ENCODE measurements at regions not wholly inside any gene's neighbourhood (a gene's known extent, or its start where the extent isn't known, plus 50 kb on each side); places are given as distances from the start of the nearest gene placed in this dataset.
A peak's percentile ranks its signal among the peaks of the same experiment; 100 is the strongest.

- intact Hi-C loops (cut with DNase I; ENCODE audit: low total_unique reads), result no loop called here
- DNase-seq (ENCODE audit: low spot score in 2 of 2), result peak; percentile 38 to 86
- 52 to 53% methylated on average over 10 of the region's 10 CpGs for WGBS, 2 donors
- TF ChIP-seq CTCF (IDR thresholded peaks at IDR 0.05), result no peak
- no peak for TF ChIP-seq POLR2A (IDR thresholded peaks at IDR 0.05)
- H3K4me3 ChIP-seq (ENCODE audit: low read depth, poor library complexity, severe bottlenecking), result no peak overlapping the region
These were observed 51.0 kb upstream of the BARX2 start for GRCh38 chr11:129324533-129325175.

GRCh38 chr11:129323896-129324502 is 51.6 kb upstream of the BARX2 start:
- peak in 1 of 2 donors; percentile 53 for DNase-seq (ENCODE audit: low spot score in 2 of 2)
- WGBS, 2 donors, result 55 to 61% methylated on average over 12 of the region's 12 CpGs
- no peak overlapping the region for H3K4me3 ChIP-seq (ENCODE audit: low read depth, poor library complexity, severe bottlenecking)
- TF ChIP-seq CTCF (IDR thresholded peaks at IDR 0.05) (no peak), POLR2A (IDR thresholded peaks at IDR 0.05) (no peak)
- intact Hi-C loops (cut with DNase I; ENCODE audit: low total_unique reads), result no loop called here

- TF ChIP-seq CTCF (IDR thresholded peaks at IDR 0.05), result no peak
- TF ChIP-seq POLR2A (IDR thresholded peaks at IDR 0.05), result no peak
- WGBS, 2 donors, result 79 to 81% methylated on average over 8 of the region's 8 CpGs
- intact Hi-C loops (cut with DNase I; ENCODE audit: low total_unique reads), result no loop called here
- no peak for DNase-seq (ENCODE audit: low spot score in 2 of 2)
- H3K4me3 ChIP-seq (ENCODE audit: low read depth, poor library complexity, severe bottlenecking), result no peak overlapping the region
These were observed 52.7 kb upstream of the BARX2 start for GRCh38 chr11:129322941-129323340.

GRCh38 chr11:129321076-129321475 is 54.6 kb upstream of the BARX2 start:
- TF ChIP-seq CTCF (IDR thresholded peaks at IDR 0.05), result no peak
- no peak for TF ChIP-seq POLR2A (IDR thresholded peaks at IDR 0.05)
- peak in 1 of 2 donors; percentile 28 for DNase-seq (ENCODE audit: low spot score in 2 of 2)
- no peak overlapping the region for H3K4me3 ChIP-seq (ENCODE audit: low read depth, poor library complexity, severe bottlenecking)
- intact Hi-C loops (cut with DNase I; ENCODE audit: low total_unique reads), result no loop called here
- 81 to 88% methylated on average over 2 of the region's 2 CpGs for WGBS, 2 donors

GRCh38 chr11:129320494-129320893 is 55.2 kb upstream of the BARX2 start:
- WGBS, 2 donors, result 74 to 78% methylated on average over 6 of the region's 6 CpGs
- peak in 1 of 2 donors; percentile 50 for DNase-seq (ENCODE audit: low spot score in 2 of 2)
- H3K4me3 ChIP-seq (ENCODE audit: low read depth, poor library complexity, severe bottlenecking), result no peak overlapping the region
- no peak for TF ChIP-seq CTCF (IDR thresholded peaks at IDR 0.05)
- intact Hi-C loops (cut with DNase I; ENCODE audit: low total_unique reads), result no loop called here

- WGBS, 2 donors, result 72 to 76% methylated on average over 4 of the region's 4 CpGs
- DNase-seq (ENCODE audit: low spot score in 2 of 2), result peak in 1 of 2 donors; percentile 29
- intact Hi-C loops (cut with DNase I; ENCODE audit: low total_unique reads), result no loop called here
- TF ChIP-seq CTCF (IDR thresholded peaks at IDR 0.05), result no peak
- no peak for TF ChIP-seq POLR2A (IDR thresholded peaks at IDR 0.05)
- no peak overlapping the region for H3K4me3 ChIP-seq (ENCODE audit: low read depth, poor library complexity, severe bottlenecking)
These were observed 55.9 kb upstream of the BARX2 start for GRCh38 chr11:129319751-129320150.

All from lower leg skin (tissue), 4 donors.